ENCODE measurements at regions not wholly inside any gene's neighbourhood (a gene's known extent, or its start where the extent isn't known, plus 50 kb on each side); places are given as distances from the start of the nearest gene placed in this dataset.

- TF ChIP-seq, protein P1, sequence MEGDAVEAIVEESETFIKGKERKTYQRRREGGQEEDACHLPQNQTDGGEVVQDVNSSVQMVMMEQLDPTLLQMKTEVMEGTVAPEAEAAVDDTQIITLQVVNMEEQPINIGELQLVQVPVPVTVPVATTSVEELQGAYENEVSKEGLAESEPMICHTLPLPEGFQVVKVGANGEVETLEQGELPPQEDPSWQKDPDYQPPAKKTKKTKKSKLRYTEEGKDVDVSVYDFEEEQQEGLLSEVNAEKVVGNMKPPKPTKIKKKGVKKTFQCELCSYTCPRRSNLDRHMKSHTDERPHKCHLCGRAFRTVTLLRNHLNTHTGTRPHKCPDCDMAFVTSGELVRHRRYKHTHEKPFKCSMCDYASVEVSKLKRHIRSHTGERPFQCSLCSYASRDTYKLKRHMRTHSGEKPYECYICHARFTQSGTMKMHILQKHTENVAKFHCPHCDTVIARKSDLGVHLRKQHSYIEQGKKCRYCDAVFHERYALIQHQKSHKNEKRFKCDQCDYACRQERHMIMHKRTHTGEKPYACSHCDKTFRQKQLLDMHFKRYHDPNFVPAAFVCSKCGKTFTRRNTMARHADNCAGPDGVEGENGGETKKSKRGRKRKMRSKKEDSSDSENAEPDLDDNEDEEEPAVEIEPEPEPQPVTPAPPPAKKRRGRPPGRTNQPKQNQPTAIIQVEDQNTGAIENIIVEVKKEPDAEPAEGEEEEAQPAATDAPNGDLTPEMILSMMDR (tag by site-specific recombination; IDR thresholded peaks at IDR 0.05): no peak
- no peak for TF ChIP-seq ZNF670 (tag by site-specific recombination; IDR thresholded peaks at IDR 0.05; ENCODE audit: low read depth)
- TF ChIP-seq REST (tag by site-specific recombination; IDR thresholded peaks at IDR 0.05): no peak
- TF ChIP-seq HOXA7 (CRISPR knock-in tag; IDR thresholded peaks at IDR 0.05; ENCODE audit: borderline replicate concordance): no peak
Observed at GRCh38 chr2:104279646-104280045, 574.3 kb upstream of the POU3F3 start.
